HepG2 (cell line): ENCODE measurements at regions not wholly inside any gene's neighbourhood (a gene's known extent, or its start where the extent isn't known, plus 50 kb on each side); places are given as distances from the start of the nearest gene placed in this dataset.

ENCODE experiments used
- CTCF ChIP-seq: sonication (generic); formaldehyde crosslinking; IDR thresholded peaks from 2 replicates; pipeline ENCODE4 v1.5.0; 2020; ENCODE audit warnings: mild to moderate bottlenecking, missing genetic modification reagents, moderate library complexity
- JUND ChIP-seq: sonication (generic); formaldehyde crosslinking; IDR thresholded peaks from 2 replicates; pipeline ENCODE4 v1.8.0; 2022; ENCODE audit warnings: mild to moderate bottlenecking, missing genetic modification reagents
- KLF16 ChIP-seq, 2 experiments: sonication (generic) in 1 of 2; formaldehyde crosslinking in 1 of 2; IDR thresholded peaks; 2 replicates each; pipeline versions ENCODE4 v1.6.1 to v1.8.0; 2016 to 2023; ENCODE audit warnings: missing genetic modification reagents in 2 of 2, missing compliant biosample characterization in 1 of 2
- NKX3-1 ChIP-seq: sonication (generic); formaldehyde crosslinking; IDR thresholded peaks from 2 replicates; pipeline ENCODE4 v1.5.0; 2020; ENCODE audit warnings: missing genetic modification reagents
- POLR2A ChIP-seq, 2 experiments: IDR thresholded peaks; 2 replicates each; pipeline ENCODE4 v1.6.1; 2011; ENCODE audit warnings: low read depth in 2 of 2, low read length in 2 of 2, mild to moderate bottlenecking in 1 of 2, moderate library complexity in 1 of 2; ENCODE audit not compliant: insufficient read depth in 1 of 2
- POLR2AphosphoS2 ChIP-seq: IDR thresholded peaks from 2 replicates; pipeline ENCODE4 v1.6.1; 2011; ENCODE audit warnings: low read depth, low read length, improper control_type of control experiment
- RBM22 ChIP-seq: fragments of 200-400 bp; formaldehyde crosslinking; optimal IDR thresholded peaks from 2 replicates; pipeline ENCODE3; 2017; ENCODE audit warnings: mild to moderate bottlenecking, low read length, moderate library complexity
- ZMAT3 ChIP-seq: sonication (generic); formaldehyde crosslinking; conservative IDR thresholded peaks from 2 replicates; pipeline ENCODE4 v1.7.0; 2021; ENCODE audit warnings: missing genetic modification reagents

- TF ChIP-seq KLF16 (CRISPR knock-in tag; IDR thresholded peaks at IDR 0.05): no peak
- TF ChIP-seq POLR2A (IDR thresholded peaks at IDR 0.05; ENCODE audit: insufficient read depth in 1 of 2, low read depth in 2 of 2, low read length in 2 of 2): no peak
- no peak for TF ChIP-seq ZMAT3
- TF ChIP-seq CTCF (CRISPR knock-in tag): no peak
- TF ChIP-seq RBM22: no peak
- no peak for TF ChIP-seq POLR2AphosphoS2
- TF ChIP-seq JUND: no peak
- TF ChIP-seq NKX3-1 (CRISPR knock-in tag): no peak
These were observed 112.5 kb upstream of the SELENOP start for GRCh38 chr5:42924226-42924625.
